ENCODE measurements at regions not wholly inside any gene's neighbourhood (a gene's known extent, or its start where the extent isn't known, plus 50 kb on each side); places are given as distances from the start of the nearest gene placed in this dataset.

- TF ChIP-seq, protein P1, sequence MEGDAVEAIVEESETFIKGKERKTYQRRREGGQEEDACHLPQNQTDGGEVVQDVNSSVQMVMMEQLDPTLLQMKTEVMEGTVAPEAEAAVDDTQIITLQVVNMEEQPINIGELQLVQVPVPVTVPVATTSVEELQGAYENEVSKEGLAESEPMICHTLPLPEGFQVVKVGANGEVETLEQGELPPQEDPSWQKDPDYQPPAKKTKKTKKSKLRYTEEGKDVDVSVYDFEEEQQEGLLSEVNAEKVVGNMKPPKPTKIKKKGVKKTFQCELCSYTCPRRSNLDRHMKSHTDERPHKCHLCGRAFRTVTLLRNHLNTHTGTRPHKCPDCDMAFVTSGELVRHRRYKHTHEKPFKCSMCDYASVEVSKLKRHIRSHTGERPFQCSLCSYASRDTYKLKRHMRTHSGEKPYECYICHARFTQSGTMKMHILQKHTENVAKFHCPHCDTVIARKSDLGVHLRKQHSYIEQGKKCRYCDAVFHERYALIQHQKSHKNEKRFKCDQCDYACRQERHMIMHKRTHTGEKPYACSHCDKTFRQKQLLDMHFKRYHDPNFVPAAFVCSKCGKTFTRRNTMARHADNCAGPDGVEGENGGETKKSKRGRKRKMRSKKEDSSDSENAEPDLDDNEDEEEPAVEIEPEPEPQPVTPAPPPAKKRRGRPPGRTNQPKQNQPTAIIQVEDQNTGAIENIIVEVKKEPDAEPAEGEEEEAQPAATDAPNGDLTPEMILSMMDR (IDR thresholded peaks at IDR 0.05): no peak
- TF ChIP-seq POLR2A (IDR thresholded peaks at IDR 0.05) (no peak), EP300 (IDR thresholded peaks at IDR 0.05) (no peak)
Measured at GRCh38 chr10:31705136-31705535, 223.5 kb downstream of the ARHGAP12 start.
